Pancreas (tissue), 10 donors: ENCODE measurements at regions not wholly inside any gene's neighbourhood (a gene's known extent, or its start where the extent isn't known, plus 50 kb on each side); places are given as distances from the start of the nearest gene placed in this dataset.
A peak's percentile ranks its signal among the peaks of the same experiment; 100 is the strongest.

ENCODE experiments used
- ATAC-seq, 4 donors: fragments of 200-7000 bp; cut with Tn5 transposase; one replicate each; pipeline versions ENCODE4 v1.8.0 to v1.9.1; 2020; ENCODE audit warnings: mild to moderate bottlenecking in 4 of 4, moderate library complexity in 4 of 4
- DNase-seq, 6 donors: peaks; one replicate each; pipeline ENCODE4 v3.0.0-alpha.2; 2020
- FAIRE-seq: peaks from 2 replicates; lab custom pipeline; 2012; peaks lifted over from hg19 to GRCh38; lab: Jason Lieb, UNC
- H3K27ac ChIP-seq, 4 donors: fragments of 200-600 bp; sonication (generic); 1 replicate in 3 of 4; 2 replicates in 1 of 4; pipeline versions ENCODE4 v1.5.0 to v1.8.0; 2020
- H3K27me3 ChIP-seq, 4 donors: fragments of 200-600 bp; one replicate each; pipeline ENCODE4 v1.8.0; 2021
- H3K36me3 ChIP-seq, 3 donors: fragments of 200-600 bp; sonication (generic) in 1 of 3; one replicate each; pipeline versions ENCODE4 v1.5.0 to v1.8.0; 2020 to 2021
- H3K4me1 ChIP-seq, 3 donors: fragments of 200-600 bp; one replicate each; pipeline ENCODE4 v1.8.0; 2021
- H3K4me3 ChIP-seq, 4 donors: fragments of 200-600 bp; sonication (generic) in 2 of 4; one replicate each; pipeline versions ENCODE4 v1.5.0 to v1.8.0; 2020 to 2021
- H3K9me3 ChIP-seq, 4 donors: fragments of 200-600 bp; one replicate each; pipeline ENCODE4 v1.8.0; 2021
- CTCF ChIP-seq, 4 donors: fragments of 200-600 bp; sonication (generic) in 3 of 4; IDR thresholded peaks; one replicate each; pipeline versions ENCODE4 v1.5.0 to v1.8.0; 2021; ENCODE audit warnings: antibody characterized with exemption in 4 of 4
- WGBS, 2 donors: extraction: QIAGEN DNeasy Blood & Tissue Kit; methylation state at CpG; one replicate each; pipeline ENCODE4 v1.1.7; 2013; 5-methylcytosine and 5-hydroxymethylcytosine counted together
- intact Hi-C, 3 donors: fragments of 100-400 bp; cut with DNase I; formaldehyde crosslinking; loops; one replicate each; pipeline versions ENCODE4 v1.11.1 to v1.14.2; 2022
- donor health status: healthy with polysubstance abuse.
- donor health status: DM: no; HTN: no; CAD: no; lungs with moderate emphysema.
- donor health status: DM: no; HTN: no; CAD: no.
- donor health status: control.
- donor health status: control.
- donor health status: Bipolar disorder and iron deficiency.
- donor health status: DM: yes; HTN: yes; CAD: no.
- donor health status: DM: no; HTN: no; CAD: no.
- donor health status: DM: no; HTN: no; CAD: no.
- donor health status: DM: yes; HTN: yes; CAD: no.

- no peak for TF ChIP-seq CTCF (IDR thresholded peaks at IDR 0.05)
- no peak overlapping the region for H3K27ac ChIP-seq
- no peaks in the 10 kb centered on the region for H3K9me3 ChIP-seq
- FAIRE-seq (no peak), DNase-seq (peak in 1 of 6 donors; percentile 21), ATAC-seq (no peak)
- no peaks in the 10 kb centered on the region for H3K36me3 ChIP-seq
- no peak overlapping the region for H3K4me3 ChIP-seq
- 37 to 91% methylated on average over 17 of the region's 17 CpGs for WGBS, 2 donors
- peaks cover 0 to 15% (median 3%) of the 10 kb centered on the region in 4 donors for H3K27me3 ChIP-seq
- intact Hi-C loops = loop anchor here in 1 of 3 donors (10.0 kb wide), 1 partner anchor 45 kb away; no protein-coding TSS in a partner anchor
- H3K4me1 ChIP-seq = peaks cover 0 to 7% (median 3%) of the 10 kb centered on the region in 3 donors
Measured at GRCh38 chrX:40149286-40150175, 51.8 kb upstream of the BCOR start.

GRCh38 chrX:40148385-40149285 is 50.9 kb upstream of the BCOR start:
- H3K4me1 ChIP-seq = peaks cover 0 to 7% (median 3%) of the 10 kb centered on the region in 3 donors
- peak in 1 of 6 donors; percentile 29 for DNase-seq
- peaks cover 0 to 15% (median 3%) of the 10 kb centered on the region in 4 donors for H3K27me3 ChIP-seq
- no peak overlapping the region for H3K27ac ChIP-seq
- H3K36me3 ChIP-seq = no peaks in the 10 kb centered on the region
- intact Hi-C loops = no loop called here
- H3K4me3 ChIP-seq = no peak overlapping the region
- 36 to 78% methylated on average over 23 to 24 of the region's 24 CpGs for WGBS, 2 donors
- H3K9me3 ChIP-seq = no peaks in the 10 kb centered on the region
- no peak for ATAC-seq
- TF ChIP-seq CTCF (IDR thresholded peaks at IDR 0.05) = no peak
- FAIRE-seq = no peak

DNA sequence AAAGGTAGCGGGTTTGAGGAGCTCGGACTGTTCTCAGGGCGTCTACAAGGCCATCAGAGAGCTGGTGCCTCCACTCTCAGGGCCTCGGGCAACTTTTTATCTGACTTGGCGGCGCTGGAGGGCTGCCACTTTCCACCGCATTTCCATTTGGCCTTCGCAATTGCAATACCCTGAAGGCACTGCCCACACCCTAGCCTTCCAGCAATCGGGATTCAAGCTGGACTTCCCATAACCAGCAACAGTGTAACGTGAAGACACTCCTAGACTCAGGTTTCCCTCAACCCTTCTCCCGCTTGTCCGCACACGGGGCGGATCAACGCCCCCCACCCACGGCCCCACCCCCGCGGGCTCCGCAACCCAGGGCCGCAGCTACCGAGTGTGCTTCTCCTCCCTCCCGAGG is 50.2 kb upstream of the BCOR start:
- H3K27me3 ChIP-seq = peaks cover 0 to 14% (median 2%) of the 10 kb centered on the region in 4 donors
- 23 to 50% methylated on average over 22 of the region's 22 CpGs for WGBS, 2 donors
- intact Hi-C loops = no loop called here

More for the DNA sequence above, 50.2 kb upstream of the BCOR start:
- Histone ChIP-seq H3K36me3 (no peaks in the 10 kb centered on the region), H3K27ac (no peak overlapping the region), H3K4me1 (peaks cover 0 to 7% (median 3%) of the 10 kb centered on the region in 3 donors), H3K4me3 (no peak overlapping the region), H3K9me3 (no peaks in the 10 kb centered on the region)
- ATAC-seq = peak in 1 of 4 donors; percentile 9
- no peak for FAIRE-seq
- DNase-seq = peak in 1 of 6 donors; percentile 45
- TF ChIP-seq CTCF (IDR thresholded peaks at IDR 0.05) = no peak
